A549 (cell line): ENCODE measurements at regions not wholly inside any gene's neighbourhood (a gene's known extent, or its start where the extent isn't known, plus 50 kb on each side); places are given as distances from the start of the nearest gene placed in this dataset.

ENCODE experiments used
- ATAC-seq, 2 experiments: fragments of 200-7000 bp in 1 of 2; fragments of >200 bp in 1 of 2; cut with Nextera tagmentation in 1 of 2; cut with Tn5 transposase in 1 of 2; 3 replicates each; pipeline versions ENCODE4 v1.8.0 to v1.9.1; 2018 to 2020; ENCODE audit warnings: mild to moderate bottlenecking in 1 of 2, moderate library complexity in 1 of 2
- CTCF ChIA-PET: fragments of 300-600 bp; sonication (Branson Sonifier 250); formaldehyde crosslinking; extraction: SDS; loops from one replicate; lab custom pipeline; 2021; ENCODE audit warnings: antibody characterized with exemption, inconsistent platforms; lab: Yijun Ruan, JAX
- POLR2A ChIA-PET: fragments of 350-600 bp; formaldehyde crosslinking; extraction: SDS; loops from one replicate; lab custom pipeline; 2021; ENCODE audit warnings: antibody characterized with exemption, inconsistent platforms; lab: Yijun Ruan, JAX
- DNase-seq, 2 experiments: peaks; one replicate each; pipeline versions ENCODE4 v3.0.0 to v3.0.0-alpha.2; 2011 to 2016; ENCODE audit warnings: low read depth in 1 of 2, low spot score in 1 of 2
- FAIRE-seq: peaks from 2 replicates; lab custom pipeline; 2011; peaks lifted over from hg19 to GRCh38; lab: Jason Lieb, UNC
- H3K27ac ChIP-seq, 2 experiments: fragments of >200 bp; sonication (Bioruptor Twin); formaldehyde crosslinking; 3 replicates each; pipeline ENCODE4 v1.5.1; 2016 to 2017
- H3K4me1 ChIP-seq: fragments of >200 bp; sonication (Bioruptor Twin); formaldehyde crosslinking; 3 replicates; pipeline ENCODE4 v1.6.1; 2016
- H3K4me2 ChIP-seq: fragments of >200 bp; sonication (Bioruptor Twin); formaldehyde crosslinking; 3 replicates; pipeline ENCODE4 v1.6.1; 2016
- H3K4me3 ChIP-seq: fragments of >200 bp; sonication (Bioruptor Twin); formaldehyde crosslinking; 3 replicates; pipeline ENCODE4 v1.5.1; 2016
- H3K9me3 ChIP-seq: fragments of >200 bp; sonication (Bioruptor Twin); formaldehyde crosslinking; 3 replicates; pipeline ENCODE4 v1.6.1; 2016
- CHD4 ChIP-seq: fragments of 200-600 bp; sonication (generic); IDR thresholded peaks from 2 replicates; pipeline ENCODE4 v1.6.1; 2016; ENCODE audit warnings: antibody characterized with exemption, mild to moderate bottlenecking, borderline replicate concordance
- EHF ChIP-seq: fragments of 250-450 bp; sonication (Bioruptor Pico); IDR thresholded peaks from 2 replicates; pipeline ENCODE4 v1.5.0; 2020; ENCODE audit warnings: mild to moderate bottlenecking
- EHMT2 ChIP-seq: fragments of 200-600 bp; sonication (generic); IDR thresholded peaks from 2 replicates; pipeline ENCODE4 v1.6.1; 2016; ENCODE audit warnings: antibody characterized with exemption, low read depth, mild to moderate bottlenecking, moderate library complexity
- EP300 ChIP-seq, 2 experiments: fragments of >200 bp; sonication (Bioruptor Twin); formaldehyde crosslinking; IDR thresholded peaks; 2 replicates in 1 of 2; 3 replicates in 1 of 2; pipeline ENCODE4 v1.6.1; 2016 to 2017
- HDAC2 ChIP-seq: fragments of 200-600 bp; sonication (generic); IDR thresholded peaks from 2 replicates; pipeline ENCODE4 v1.6.1; 2016
- HOXB13 ChIP-seq: fragments of 250-450 bp; sonication (Bioruptor Pico); IDR thresholded peaks from 2 replicates; pipeline ENCODE4 v1.5.0; 2020; ENCODE audit warnings: low read depth, mild to moderate bottlenecking, moderate library complexity
- JUNB ChIP-seq: fragments of >200 bp; sonication (Bioruptor Twin); formaldehyde crosslinking; IDR thresholded peaks from 2 replicates; pipeline ENCODE4 v1.6.1; 2016
- MAFK ChIP-seq: fragments of 450-650 bp; IDR thresholded peaks from 2 replicates; pipeline ENCODE4 v1.6.1; 2014; ENCODE audit not compliant: partially characterized antibody
- MYC ChIP-seq: IDR thresholded peaks from 2 replicates; pipeline ENCODE4 v1.6.1; 2012; ENCODE audit warnings: mild to moderate bottlenecking, inconsistent platforms, low read length, improper control_type of control experiment, borderline replicate concordance
- NFE2L2 ChIP-seq: fragments of 150-350 bp; conservative IDR thresholded peaks from 2 replicates; pipeline ENCODE4 v1.6.1; 2014; ENCODE audit warnings: low read length
- NPAS2 ChIP-seq: fragments of 250-450 bp; sonication (Bioruptor Pico); IDR thresholded peaks from 2 replicates; pipeline ENCODE4 v1.8.0; 2022; ENCODE audit warnings: mild to moderate bottlenecking, moderate library complexity, borderline replicate concordance
- NR3C1 ChIP-seq: fragments of >200 bp; sonication (Bioruptor Twin); formaldehyde crosslinking; IDR thresholded peaks from 3 replicates; pipeline ENCODE4 v1.6.1; 2017
- PHF8 ChIP-seq: fragments of 200-600 bp; sonication (generic); IDR thresholded peaks from 2 replicates; pipeline ENCODE4 v1.6.1; 2016; ENCODE audit warnings: low read depth, mild to moderate bottlenecking, antibody characterized with exemption, moderate library complexity, borderline replicate concordance
- RCOR1 ChIP-seq: fragments of 150-350 bp; IDR thresholded peaks from 2 replicates; pipeline ENCODE4 v1.6.1; 2014; ENCODE audit warnings: antibody characterized with exemption, low read length, low read depth
- RNF2 ChIP-seq: fragments of 200-600 bp; sonication (generic); IDR thresholded peaks from 2 replicates; pipeline ENCODE4 v1.6.1; 2016; ENCODE audit warnings: low read depth, mild to moderate bottlenecking, antibody characterized with exemption, moderate library complexity, borderline replicate concordance
- TP53 ChIP-seq: fragments of 250-450 bp; sonication (Bioruptor Pico); IDR thresholded peaks from 2 replicates; pipeline ENCODE4 v1.5.0; 2021; ENCODE audit warnings: mild to moderate bottlenecking, moderate library complexity
- ZC3H11A ChIP-seq: fragments of 450-650 bp; IDR thresholded peaks from 2 replicates; pipeline ENCODE4 v1.6.1; 2014; ENCODE audit warnings: antibody characterized with exemption, mild to moderate bottlenecking
- WGBS: methylation state at CpG from one replicate; pipeline ENCODE4 v1.1.6; 2017; ENCODE audit errors: missing lambda C conversion rate; 5-methylcytosine and 5-hydroxymethylcytosine counted together
- TF ChIP-seq, protein P1 (sequence below): fragments of 150-350 bp; IDR thresholded peaks from 2 replicates; pipeline ENCODE4 v1.6.1; 2014; ENCODE audit warnings: low read depth, mild to moderate bottlenecking, low read length
- TF ChIP-seq, protein P2 (sequence below): IDR thresholded peaks from 2 replicates; pipeline ENCODE4 v1.6.1; 2012; ENCODE audit warnings: low read depth, borderline replicate concordance
- TF ChIP-seq, protein P3 (sequence below): IDR thresholded peaks from 2 replicates; pipeline ENCODE4 v1.6.1; 2012
- TF ChIP-seq, protein P4 (sequence below): fragments of 250-450 bp; sonication (Bioruptor Pico); IDR thresholded peaks from 2 replicates; pipeline ENCODE4 v1.5.0; 2021; ENCODE audit warnings: mild to moderate bottlenecking, moderate library complexity, borderline replicate concordance
- TF ChIP-seq, protein P5 (sequence below): fragments of 200-600 bp; sonication (generic); IDR thresholded peaks from 2 replicates; pipeline ENCODE4 v1.6.1; 2016; ENCODE audit warnings: antibody characterized with exemption, mild to moderate bottlenecking, moderate library complexity
- TF ChIP-seq, protein P6 (sequence below): fragments of >200 bp; sonication (Bioruptor Twin); formaldehyde crosslinking; IDR thresholded peaks from 2 replicates; pipeline ENCODE4 v1.6.1; 2016

DNA sequence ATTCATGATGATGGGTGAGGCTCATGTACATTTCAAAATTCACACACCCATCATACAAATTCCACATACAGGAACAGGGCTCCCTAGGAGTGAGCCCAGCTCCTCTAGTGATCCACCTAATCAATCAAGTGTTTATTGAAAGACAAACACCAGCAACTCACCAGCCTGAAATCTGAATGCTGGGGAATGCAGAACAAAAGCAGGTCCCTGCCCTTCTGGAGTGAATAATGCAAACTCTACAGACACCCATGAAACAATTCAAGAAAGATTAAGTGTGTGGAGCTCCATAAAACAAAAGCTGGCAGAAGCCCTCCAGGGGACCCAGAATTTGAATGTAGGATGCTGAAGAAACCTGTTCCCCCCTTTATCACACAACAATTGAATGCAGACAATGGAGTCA lies 396.7 kb upstream of the JARID2 start (continued):
- no peak for TF ChIP-seq NPAS2 (CRISPR knock-in tag)
- no peak for TF ChIP-seq EHMT2

DNA sequence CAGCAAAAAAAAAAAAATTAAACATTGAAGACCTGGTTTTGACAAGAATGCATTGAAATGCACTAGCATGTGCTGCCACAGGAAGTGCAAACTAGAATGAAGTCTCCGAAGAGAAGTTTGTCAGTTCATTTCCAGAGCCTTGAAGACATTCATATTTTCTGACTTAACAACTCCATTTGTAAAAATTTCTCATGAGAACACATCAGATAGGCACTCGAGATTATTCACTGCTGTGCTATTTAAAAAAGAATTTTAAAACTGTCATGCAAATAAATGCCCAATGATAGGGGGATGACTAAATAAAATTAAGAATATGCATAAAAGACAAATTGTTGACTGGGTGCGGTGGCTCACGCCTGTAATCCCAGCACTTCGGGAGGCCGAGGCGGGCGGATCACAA lies 394.6 kb upstream of the JARID2 start:
- no peak for DNase-seq
- ChIA-PET POLR2A (no interaction called here), CTCF (no interaction called here)
- H3K27ac ChIP-seq: no peak overlapping the region
- 85% methylated on average over 8 of the region's 8 CpGs for WGBS
- no peak overlapping the region for H3K4me3 ChIP-seq
- FAIRE-seq: no peak
- TF ChIP-seq EP300 (IDR thresholded peaks at IDR 0.05) (no peak), MAFK (no peak), MYC (no peak), RNF2 (no peak), NFE2L2 (no peak), EHMT2 (no peak), NR3C1 (no peak), EHF (CRISPR knock-in tag) (no peak), HOXB13 (CRISPR knock-in tag) (no peak), PHF8 (no peak), ZC3H11A (no peak), HDAC2 (no peak), JUNB (no peak), TP53 (CRISPR knock-in tag) (no peak)
- TF ChIP-seq, protein P1, sequence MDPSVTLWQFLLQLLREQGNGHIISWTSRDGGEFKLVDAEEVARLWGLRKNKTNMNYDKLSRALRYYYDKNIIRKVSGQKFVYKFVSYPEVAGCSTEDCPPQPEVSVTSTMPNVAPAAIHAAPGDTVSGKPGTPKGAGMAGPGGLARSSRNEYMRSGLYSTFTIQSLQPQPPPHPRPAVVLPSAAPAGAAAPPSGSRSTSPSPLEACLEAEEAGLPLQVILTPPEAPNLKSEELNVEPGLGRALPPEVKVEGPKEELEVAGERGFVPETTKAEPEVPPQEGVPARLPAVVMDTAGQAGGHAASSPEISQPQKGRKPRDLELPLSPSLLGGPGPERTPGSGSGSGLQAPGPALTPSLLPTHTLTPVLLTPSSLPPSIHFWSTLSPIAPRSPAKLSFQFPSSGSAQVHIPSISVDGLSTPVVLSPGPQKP: no peak
- TF ChIP-seq, protein P2, sequence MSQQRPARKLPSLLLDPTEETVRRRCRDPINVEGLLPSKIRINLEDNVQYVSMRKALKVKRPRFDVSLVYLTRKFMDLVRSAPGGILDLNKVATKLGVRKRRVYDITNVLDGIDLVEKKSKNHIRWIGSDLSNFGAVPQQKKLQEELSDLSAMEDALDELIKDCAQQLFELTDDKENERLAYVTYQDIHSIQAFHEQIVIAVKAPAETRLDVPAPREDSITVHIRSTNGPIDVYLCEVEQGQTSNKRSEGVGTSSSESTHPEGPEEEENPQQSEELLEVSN: no peak
- TF ChIP-seq, protein P3, sequence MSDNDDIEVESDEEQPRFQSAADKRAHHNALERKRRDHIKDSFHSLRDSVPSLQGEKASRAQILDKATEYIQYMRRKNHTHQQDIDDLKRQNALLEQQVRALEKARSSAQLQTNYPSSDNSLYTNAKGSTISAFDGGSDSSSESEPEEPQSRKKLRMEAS: no peak
- TF ChIP-seq, protein P4, sequence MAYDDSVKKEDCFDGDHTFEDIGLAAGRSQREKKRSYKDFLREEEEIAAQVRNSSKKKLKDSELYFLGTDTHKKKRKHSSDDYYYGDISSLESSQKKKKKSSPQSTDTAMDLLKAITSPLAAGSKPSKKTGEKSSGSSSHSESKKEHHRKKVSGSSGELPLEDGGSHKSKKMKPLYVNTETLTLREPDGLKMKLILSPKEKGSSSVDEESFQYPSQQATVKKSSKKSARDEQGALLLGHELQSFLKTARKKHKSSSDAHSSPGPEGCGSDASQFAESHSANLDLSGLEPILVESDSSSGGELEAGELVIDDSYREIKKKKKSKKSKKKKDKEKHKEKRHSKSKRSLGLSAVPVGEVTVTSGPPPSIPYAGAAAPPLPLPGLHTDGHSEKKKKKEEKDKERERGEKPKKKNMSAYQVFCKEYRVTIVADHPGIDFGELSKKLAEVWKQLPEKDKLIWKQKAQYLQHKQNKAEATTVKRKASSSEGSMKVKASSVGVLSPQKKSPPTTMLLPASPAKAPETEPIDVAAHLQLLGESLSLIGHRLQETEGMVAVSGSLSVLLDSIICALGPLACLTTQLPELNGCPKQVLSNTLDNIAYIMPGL (CRISPR knock-in tag): no peak
- no peak for ATAC-seq
- H3K4me2 ChIP-seq: no peak overlapping the region
- no peaks in the 10 kb centered on the region for H3K4me1 ChIP-seq
- no peaks in the 10 kb centered on the region for H3K9me3 ChIP-seq

DNA sequence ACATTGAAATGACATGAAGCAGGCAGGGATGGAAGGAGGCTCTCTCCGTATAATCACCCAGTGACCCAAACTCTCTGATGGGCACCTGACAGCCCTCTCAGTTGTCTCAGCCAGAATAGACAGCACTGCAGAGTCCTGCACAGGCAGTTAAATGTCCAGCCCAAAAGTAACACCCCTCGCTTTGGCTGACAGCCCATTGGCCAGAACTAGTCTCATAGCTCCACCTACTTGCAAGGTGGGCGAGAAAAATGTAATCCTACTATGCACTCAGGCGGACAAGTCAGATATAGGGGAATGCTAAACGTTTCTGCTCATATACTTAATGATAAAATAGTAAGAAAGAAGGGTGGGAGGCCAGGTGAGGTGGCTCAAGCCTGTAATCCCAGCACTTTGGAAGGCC lies 393.5 kb upstream of the JARID2 start:
- 75% methylated on average over 5 of the region's 5 CpGs for WGBS
- TF ChIP-seq RCOR1: no peak
- TF ChIP-seq, protein P3: no peak
- no peak for TF ChIP-seq CHD4
- TF ChIP-seq NPAS2 (CRISPR knock-in tag): no peak
- TF ChIP-seq, protein P5, sequence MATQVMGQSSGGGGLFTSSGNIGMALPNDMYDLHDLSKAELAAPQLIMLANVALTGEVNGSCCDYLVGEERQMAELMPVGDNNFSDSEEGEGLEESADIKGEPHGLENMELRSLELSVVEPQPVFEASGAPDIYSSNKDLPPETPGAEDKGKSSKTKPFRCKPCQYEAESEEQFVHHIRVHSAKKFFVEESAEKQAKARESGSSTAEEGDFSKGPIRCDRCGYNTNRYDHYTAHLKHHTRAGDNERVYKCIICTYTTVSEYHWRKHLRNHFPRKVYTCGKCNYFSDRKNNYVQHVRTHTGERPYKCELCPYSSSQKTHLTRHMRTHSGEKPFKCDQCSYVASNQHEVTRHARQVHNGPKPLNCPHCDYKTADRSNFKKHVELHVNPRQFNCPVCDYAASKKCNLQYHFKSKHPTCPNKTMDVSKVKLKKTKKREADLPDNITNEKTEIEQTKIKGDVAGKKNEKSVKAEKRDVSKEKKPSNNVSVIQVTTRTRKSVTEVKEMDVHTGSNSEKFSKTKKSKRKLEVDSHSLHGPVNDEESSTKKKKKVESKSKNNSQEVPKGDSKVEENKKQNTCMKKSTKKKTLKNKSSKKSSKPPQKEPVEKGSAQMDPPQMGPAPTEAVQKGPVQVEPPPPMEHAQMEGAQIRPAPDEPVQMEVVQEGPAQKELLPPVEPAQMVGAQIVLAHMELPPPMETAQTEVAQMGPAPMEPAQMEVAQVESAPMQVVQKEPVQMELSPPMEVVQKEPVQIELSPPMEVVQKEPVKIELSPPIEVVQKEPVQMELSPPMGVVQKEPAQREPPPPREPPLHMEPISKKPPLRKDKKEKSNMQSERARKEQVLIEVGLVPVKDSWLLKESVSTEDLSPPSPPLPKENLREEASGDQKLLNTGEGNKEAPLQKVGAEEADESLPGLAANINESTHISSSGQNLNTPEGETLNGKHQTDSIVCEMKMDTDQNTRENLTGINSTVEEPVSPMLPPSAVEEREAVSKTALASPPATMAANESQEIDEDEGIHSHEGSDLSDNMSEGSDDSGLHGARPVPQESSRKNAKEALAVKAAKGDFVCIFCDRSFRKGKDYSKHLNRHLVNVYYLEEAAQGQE: no peak
- TF ChIP-seq, protein P2: no peak
- no peak for TF ChIP-seq EHF (CRISPR knock-in tag)
- no peak for TF ChIP-seq HDAC2
- TF ChIP-seq, protein P6, sequence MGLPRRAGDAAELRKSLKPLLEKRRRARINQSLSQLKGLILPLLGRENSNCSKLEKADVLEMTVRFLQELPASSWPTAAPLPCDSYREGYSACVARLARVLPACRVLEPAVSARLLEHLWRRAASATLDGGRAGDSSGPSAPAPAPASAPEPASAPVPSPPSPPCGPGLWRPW: no peak
- TF ChIP-seq EHMT2: no peak
- TF ChIP-seq, protein P1: no peak

More for the DNA sequence above, 393.5 kb upstream of the JARID2 start:
- ATAC-seq (no peak), FAIRE-seq (no peak), DNase-seq (no peak)
- CTCF ChIA-PET: no interaction called here
- Histone ChIP-seq H3K27ac (no peak overlapping the region), H3K4me2 (no peak overlapping the region), H3K4me3 (no peak overlapping the region), H3K4me1 (no peaks in the 10 kb centered on the region), H3K9me3 (no peaks in the 10 kb centered on the region)
- POLR2A ChIA-PET: no interaction called here
